Mammary epithelial cell (primary cell): ENCODE measurements at regions not wholly inside any gene's neighbourhood (a gene's known extent, or its start where the extent isn't known, plus 50 kb on each side); places are given as distances from the start of the nearest gene placed in this dataset.

Source experiments
- EZH2 ChIP-seq: IDR thresholded peaks from 2 replicates; pipeline ENCODE4 v1.6.1; 2012; ENCODE audit warnings: low read length, inconsistent platforms, borderline replicate concordance
- TF ChIP-seq, protein P1 (sequence below), 2 donors: IDR thresholded peaks in 1 of 2; conservative IDR thresholded peaks in 1 of 2; 2 replicates each; pipeline ENCODE4 v1.5.1; 2011 to 2012; ENCODE audit warnings: inconsistent platforms in 2 of 2, low read length in 2 of 2, mild to moderate bottlenecking in 2 of 2, control low read depth in 1 of 2, low read depth in 1 of 2; ENCODE audit not compliant: insufficient read depth in 1 of 2; ENCODE audit errors: extremely low read depth in 1 of 2

DNA sequence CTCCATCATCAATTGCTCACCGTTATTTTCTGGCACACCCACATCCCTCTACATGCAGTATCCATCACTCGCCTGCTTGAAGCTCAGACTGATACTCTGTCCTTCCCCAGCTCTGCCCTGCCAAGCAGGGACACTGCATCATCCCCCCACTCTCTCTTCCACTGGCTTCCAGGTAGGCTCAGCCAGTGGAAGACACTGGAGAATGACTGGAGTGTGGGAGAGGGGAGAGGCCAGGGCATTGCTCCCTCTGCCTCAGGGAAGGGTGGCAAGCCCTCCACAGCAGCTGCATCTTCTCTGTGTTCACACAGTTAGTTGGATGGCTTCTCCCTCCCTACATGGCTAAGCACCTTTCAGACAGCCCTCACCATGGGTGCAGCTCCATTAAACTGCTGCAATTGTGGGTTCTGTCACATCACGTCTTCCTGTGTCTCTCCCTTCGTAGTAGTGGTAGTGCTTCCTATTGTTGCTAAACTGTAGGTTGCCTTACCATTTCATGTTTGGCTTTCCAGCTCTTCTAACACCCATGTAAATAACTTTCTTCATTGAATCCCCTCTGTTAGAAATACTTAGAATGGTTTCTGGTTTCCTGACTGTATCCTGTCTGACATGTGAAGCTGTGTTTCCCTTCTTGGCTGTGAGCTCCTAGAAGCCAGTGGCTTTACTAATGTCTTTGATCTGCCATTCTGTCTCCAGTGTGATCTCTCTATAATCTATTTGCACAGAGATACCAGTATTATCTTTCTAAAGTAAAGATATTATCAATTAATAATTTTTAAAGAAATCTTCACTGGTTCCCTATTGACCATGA, 483.7 kb upstream of the LRRN3 start:
- TF ChIP-seq EZH2: no peak
- TF ChIP-seq, protein P1, sequence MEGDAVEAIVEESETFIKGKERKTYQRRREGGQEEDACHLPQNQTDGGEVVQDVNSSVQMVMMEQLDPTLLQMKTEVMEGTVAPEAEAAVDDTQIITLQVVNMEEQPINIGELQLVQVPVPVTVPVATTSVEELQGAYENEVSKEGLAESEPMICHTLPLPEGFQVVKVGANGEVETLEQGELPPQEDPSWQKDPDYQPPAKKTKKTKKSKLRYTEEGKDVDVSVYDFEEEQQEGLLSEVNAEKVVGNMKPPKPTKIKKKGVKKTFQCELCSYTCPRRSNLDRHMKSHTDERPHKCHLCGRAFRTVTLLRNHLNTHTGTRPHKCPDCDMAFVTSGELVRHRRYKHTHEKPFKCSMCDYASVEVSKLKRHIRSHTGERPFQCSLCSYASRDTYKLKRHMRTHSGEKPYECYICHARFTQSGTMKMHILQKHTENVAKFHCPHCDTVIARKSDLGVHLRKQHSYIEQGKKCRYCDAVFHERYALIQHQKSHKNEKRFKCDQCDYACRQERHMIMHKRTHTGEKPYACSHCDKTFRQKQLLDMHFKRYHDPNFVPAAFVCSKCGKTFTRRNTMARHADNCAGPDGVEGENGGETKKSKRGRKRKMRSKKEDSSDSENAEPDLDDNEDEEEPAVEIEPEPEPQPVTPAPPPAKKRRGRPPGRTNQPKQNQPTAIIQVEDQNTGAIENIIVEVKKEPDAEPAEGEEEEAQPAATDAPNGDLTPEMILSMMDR (conservative IDR thresholded peaks at IDR 0.05 in 1 of 2, IDR thresholded peaks at IDR 0.05 in 1 of 2; ENCODE audit: extremely low read depth in 1 of 2, insufficient read depth in 1 of 2, low read depth in 1 of 2, low read length in 2 of 2): no peak
